ENCODE measurements at regions not wholly inside any gene's neighbourhood (a gene's known extent, or its start where the extent isn't known, plus 50 kb on each side); places are given as distances from the start of the nearest gene placed in this dataset.
"Not testable (repeated sequence)": the region's sequence is repeated elsewhere in the genome, so short reads cannot be mapped to it uniquely, and the experiment has no call there.

DNA sequence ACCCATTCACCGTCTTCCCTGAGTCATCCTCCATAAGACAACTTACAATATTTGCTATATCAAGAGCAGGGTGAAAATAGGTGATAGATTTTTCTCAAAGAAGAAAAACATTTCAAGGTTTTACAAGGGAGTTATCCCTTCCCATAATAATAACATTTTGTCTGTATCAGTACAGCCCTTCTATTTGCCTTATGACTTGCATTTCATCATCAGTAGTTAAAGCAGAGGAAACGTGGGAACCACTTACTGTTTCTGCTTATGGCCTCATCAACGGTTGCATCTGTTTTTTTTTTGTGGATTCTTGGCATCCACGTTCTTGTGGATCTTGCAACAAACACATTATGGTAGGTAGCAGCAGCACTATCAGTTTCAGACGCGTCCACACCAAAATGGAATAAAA, 678.4 kb upstream of the DEFB115 start:
- not testable (repeated sequence) for DNase-seq (ENCODE audit: extremely low read depth in 1 of 11, low read depth in 9 of 11, low spot score in 4 of 11)

- DNase-seq (ENCODE audit: extremely low read depth in 1 of 11, low read depth in 9 of 11, low spot score in 4 of 11) = peak in 9 of 11 donors; percentile 1 to 53 (median 37)
These were observed 677.5 kb upstream of the DEFB115 start for GRCh38 chr20:30579824-30580438.

GRCh38 chr20:30581839-30582238, 675.6 kb upstream of the DEFB115 start:
- DNase-seq (ENCODE audit: extremely low read depth in 1 of 11, low read depth in 9 of 11, low spot score in 4 of 11) = not testable (repeated sequence)

GRCh38 chr20:30584403-30584802, 673.1 kb upstream of the DEFB115 start:
- DNase-seq (ENCODE audit: extremely low read depth in 1 of 11, low read depth in 9 of 11, low spot score in 4 of 11) = not testable (repeated sequence)

DNA sequence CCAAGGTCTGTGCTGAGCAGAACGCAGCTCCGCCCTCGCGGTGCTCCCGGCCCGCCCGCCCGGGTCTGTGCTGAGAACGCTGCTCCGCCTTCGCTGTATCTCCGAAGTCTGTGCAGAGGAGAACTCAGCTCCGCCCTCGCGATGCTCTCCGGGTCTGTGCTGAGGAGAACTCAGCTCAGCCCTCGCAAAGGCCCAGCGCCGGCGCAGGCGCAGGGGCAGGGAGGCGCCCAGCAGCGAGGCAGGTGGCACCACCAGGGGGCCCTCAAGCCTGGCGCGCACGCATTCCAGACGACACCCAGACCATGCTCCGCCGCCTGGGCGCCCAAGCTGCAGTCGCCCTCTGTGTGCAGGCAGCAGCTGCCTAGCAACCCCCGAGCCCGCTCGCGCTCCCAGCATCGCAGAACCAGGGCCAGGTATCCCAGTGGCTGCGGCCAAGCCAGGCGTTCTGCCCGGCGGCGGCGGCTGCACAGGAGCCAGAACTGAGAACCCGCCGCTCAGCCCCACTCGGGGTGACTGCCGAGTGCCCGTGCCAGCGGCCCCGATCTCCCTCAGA, 672.1 kb upstream of the DEFB115 start:
- DNase-seq (ENCODE audit: extremely low read depth in 1 of 11, low read depth in 9 of 11, low spot score in 4 of 11) = peak in 6 of 11 donors; percentile 26 to 57 (median 43)

GRCh38 chr20:30586178-30586577, 671.3 kb upstream of the DEFB115 start:
- DNase-seq (ENCODE audit: extremely low read depth in 1 of 11, low read depth in 9 of 11, low spot score in 4 of 11) = not testable (repeated sequence)

GRCh38 chr20:30593572-30593971, 663.9 kb upstream of the DEFB115 start:
- no peak for DNase-seq (ENCODE audit: extremely low read depth in 1 of 11, low read depth in 9 of 11, low spot score in 4 of 11)

GRCh38 chr20:30594112-30594511, 663.4 kb upstream of the DEFB115 start:
- DNase-seq (ENCODE audit: extremely low read depth in 1 of 11, low read depth in 9 of 11, low spot score in 4 of 11) = no peak

DNA sequence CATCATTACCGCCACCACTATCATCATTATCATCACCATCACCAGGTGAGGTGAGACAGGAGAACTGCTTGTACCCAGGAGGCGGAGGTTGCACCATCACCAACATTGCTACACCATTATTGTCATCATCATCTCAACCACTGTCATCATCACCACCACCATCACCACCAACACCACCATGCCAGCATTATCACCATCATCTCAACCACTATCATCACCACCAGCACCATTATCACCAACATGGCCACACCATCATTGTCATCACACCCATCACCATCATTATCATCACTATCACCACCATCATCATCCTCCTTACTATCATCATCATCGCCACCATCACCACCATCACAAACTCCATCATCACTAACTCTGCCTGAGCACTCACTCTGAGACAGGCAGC, 661.8 kb upstream of the DEFB115 start:
- no peak for DNase-seq (ENCODE audit: extremely low read depth in 1 of 11, low read depth in 9 of 11, low spot score in 4 of 11)

GRCh38 chr20:30597429-30597828, 660.0 kb upstream of the DEFB115 start:
- not testable (repeated sequence) for DNase-seq (ENCODE audit: extremely low read depth in 1 of 11, low read depth in 9 of 11, low spot score in 4 of 11)

- no peak for DNase-seq (ENCODE audit: extremely low read depth in 1 of 11, low read depth in 9 of 11, low spot score in 4 of 11)
These were observed 658.8 kb upstream of the DEFB115 start for GRCh38 chr20:30598460-30599230.

- DNase-seq (ENCODE audit: extremely low read depth in 1 of 11, low read depth in 9 of 11, low spot score in 4 of 11) = no peak
These were observed 657.5 kb upstream of the DEFB115 start for GRCh38 chr20:30599990-30600389.

DNA sequence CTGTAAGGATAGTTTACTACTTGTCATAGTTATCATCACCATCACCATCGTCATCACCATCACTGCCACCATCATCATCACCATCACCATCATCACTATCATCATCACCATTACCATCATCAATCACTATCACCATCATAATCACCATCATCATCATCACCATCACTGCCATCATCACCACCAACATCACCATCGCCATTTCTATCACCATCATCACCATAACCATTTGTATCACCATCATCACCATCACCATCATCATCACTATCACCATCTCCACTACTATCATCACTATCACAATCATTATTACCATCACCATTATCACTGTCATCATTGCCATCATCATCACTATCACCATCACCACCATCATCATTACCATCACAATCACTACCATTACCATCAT, 655.5 kb upstream of the DEFB115 start:
- no peak for DNase-seq (ENCODE audit: extremely low read depth in 1 of 11, low read depth in 9 of 11, low spot score in 4 of 11)

DNA sequence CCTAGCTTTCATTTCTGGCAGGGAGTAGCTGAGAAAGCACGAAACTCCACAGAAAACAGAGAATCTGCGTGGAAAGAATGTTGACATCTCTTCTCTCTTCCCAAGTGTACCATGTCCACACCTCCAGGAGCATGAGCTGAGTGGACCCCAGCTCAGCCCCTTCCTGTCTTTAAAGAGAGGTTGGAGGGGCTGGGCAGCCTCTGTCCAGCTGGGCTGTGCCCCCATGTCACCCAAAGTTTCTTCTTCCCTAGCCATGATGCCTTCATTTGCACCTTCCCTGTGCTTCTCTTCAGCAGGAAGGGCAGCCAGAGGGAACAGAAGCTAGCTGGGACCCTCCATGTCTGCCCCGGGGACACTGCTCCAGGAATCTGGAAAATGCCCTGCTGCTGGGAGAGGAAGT, 655.0 kb upstream of the DEFB115 start:
- DNase-seq (ENCODE audit: extremely low read depth in 1 of 11, low read depth in 9 of 11, low spot score in 4 of 11) = no peak

DNA sequence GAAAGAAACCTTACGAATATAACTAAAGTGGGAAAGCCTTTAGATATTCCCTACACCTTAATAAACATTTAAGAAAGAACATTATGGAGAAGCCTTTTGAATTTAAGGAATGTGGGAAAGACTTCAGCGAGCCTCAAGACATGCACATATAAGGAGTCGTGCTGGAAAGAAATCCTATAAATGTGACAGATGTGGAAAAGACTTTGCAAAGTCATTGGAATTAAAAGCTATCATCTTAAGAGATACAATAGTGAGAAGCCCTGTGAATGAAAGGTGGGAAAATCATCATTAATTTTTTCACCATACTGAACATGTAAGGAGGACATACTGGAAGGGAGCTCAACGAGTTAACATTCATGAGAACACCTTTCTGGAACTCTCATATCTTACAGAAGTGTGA, 650.5 kb upstream of the DEFB115 start:
- no peak for DNase-seq (ENCODE audit: extremely low read depth in 1 of 11, low read depth in 9 of 11, low spot score in 4 of 11)

- no peak for DNase-seq (ENCODE audit: extremely low read depth in 1 of 11, low read depth in 9 of 11, low spot score in 4 of 11)
These were observed 647.3 kb upstream of the DEFB115 start for GRCh38 chr20:30610029-30610693.

DNA sequence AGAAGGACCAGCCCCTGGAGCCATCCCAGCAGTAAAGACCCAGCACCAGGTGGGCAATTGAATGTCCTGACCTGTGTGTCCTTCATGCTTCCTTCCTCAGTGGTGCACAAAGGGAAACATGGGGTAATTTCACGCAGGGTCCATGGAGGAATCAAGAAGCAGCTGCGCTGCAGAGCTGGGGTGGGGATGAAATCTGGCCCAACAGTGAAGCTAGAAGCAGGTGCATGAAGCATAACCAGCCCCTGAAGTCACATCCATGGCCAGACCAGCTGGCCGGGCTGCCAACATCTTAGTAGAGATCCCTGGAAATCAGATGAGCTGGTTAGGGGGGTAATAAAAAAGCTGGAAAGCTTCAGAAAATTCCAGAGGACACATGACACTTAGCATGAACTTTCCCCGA, 646.7 kb upstream of the DEFB115 start:
- DNase-seq (ENCODE audit: extremely low read depth in 1 of 11, low read depth in 9 of 11, low spot score in 4 of 11) = no peak

GRCh38 chr20:30611239-30611984, 646.1 kb upstream of the DEFB115 start:
- no peak for DNase-seq (ENCODE audit: extremely low read depth in 1 of 11, low read depth in 9 of 11, low spot score in 4 of 11)

DNA sequence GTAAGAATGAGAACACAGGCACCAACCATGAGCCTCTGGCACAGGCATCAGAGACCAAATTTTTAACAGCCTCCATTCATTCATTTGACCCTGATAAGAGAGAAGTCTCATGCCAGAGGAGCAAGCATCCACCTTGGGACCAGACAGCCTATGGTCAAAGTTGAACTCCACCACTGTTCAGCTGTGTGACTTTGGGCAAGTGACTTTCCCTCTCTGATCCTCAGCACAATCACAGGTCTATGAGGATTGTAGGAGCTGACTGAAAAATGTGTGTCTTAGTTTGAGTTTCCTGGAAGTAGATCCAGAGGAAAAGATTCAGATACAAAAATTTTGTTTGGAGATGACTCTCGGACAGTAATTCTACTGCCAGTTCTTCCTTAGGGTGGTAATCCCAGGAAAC, 645.1 kb upstream of the DEFB115 start:
- no peak for DNase-seq (ENCODE audit: extremely low read depth in 1 of 11, low read depth in 9 of 11, low spot score in 4 of 11)
